ENCODE measurements at regions not wholly inside any gene's neighbourhood (a gene's known extent, or its start where the extent isn't known, plus 50 kb on each side); places are given as distances from the start of the nearest gene placed in this dataset.

GRCh38 chr2:128737546-128737826 lies 418.8 kb upstream of the HS6ST1 start:
- no peak for DNase-seq

- no peak for DNase-seq
These were observed 419.9 kb upstream of the HS6ST1 start for GRCh38 chr2:128738446-128739110.

- no peak for DNase-seq
These were observed 423.8 kb upstream of the HS6ST1 start for GRCh38 chr2:128742467-128742866.

- no peak for DNase-seq
These were observed 427.3 kb upstream of the HS6ST1 start for GRCh38 chr2:128745946-128746345.

- DNase-seq, result no peak
These were observed 427.7 kb upstream of the HS6ST1 start for GRCh38 chr2:128746356-128746755.

GRCh38 chr2:128748336-128748735 lies 429.7 kb upstream of the HS6ST1 start:
- DNase-seq, result no peak

GRCh38 chr2:128748835-128749605 lies 430.4 kb upstream of the HS6ST1 start:
- DNase-seq, result no peak

GRCh38 chr2:128750328-128751165 lies 431.9 kb upstream of the HS6ST1 start:
- no peak for DNase-seq

GRCh38 chr2:128751746-128752145 lies 433.1 kb upstream of the HS6ST1 start:
- no peak for DNase-seq

- DNase-seq, result no peak
These were observed 434.1 kb upstream of the HS6ST1 start for GRCh38 chr2:128752691-128753263.

GRCh38 chr2:128753321-128753720 lies 434.7 kb upstream of the HS6ST1 start:
- no peak for DNase-seq

- DNase-seq, result no peak
These were observed 435.1 kb upstream of the HS6ST1 start for GRCh38 chr2:128753800-128754199.

- no peak for DNase-seq
These were observed 435.6 kb upstream of the HS6ST1 start for GRCh38 chr2:128754246-128754724.

- no peak for DNase-seq
These were observed 437.2 kb upstream of the HS6ST1 start for GRCh38 chr2:128755695-128756364.

- no peak for DNase-seq
These were observed 437.7 kb upstream of the HS6ST1 start for GRCh38 chr2:128756365-128756717.

GRCh38 chr2:128765811-128766210 lies 447.1 kb upstream of the HS6ST1 start:
- no peak for DNase-seq

GRCh38 chr2:128768041-128768440 lies 449.4 kb upstream of the HS6ST1 start:
- DNase-seq, result no peak

- DNase-seq, result no peak
These were observed 450.9 kb upstream of the HS6ST1 start for GRCh38 chr2:128769457-128770142.

GRCh38 chr2:128770143-128771085 lies 451.7 kb upstream of the HS6ST1 start:
- no peak for DNase-seq

GRCh38 chr2:128771401-128771800 lies 452.7 kb upstream of the HS6ST1 start:
- DNase-seq, result no peak

GRCh38 chr2:128772671-128773070 lies 454.0 kb upstream of the HS6ST1 start:
- DNase-seq, result no peak
